ENCODE measurements at regions not wholly inside any gene's neighbourhood (a gene's known extent, or its start where the extent isn't known, plus 50 kb on each side); places are given as distances from the start of the nearest gene placed in this dataset.
"Not testable (repeated sequence)": the region's sequence is repeated elsewhere in the genome, so short reads cannot be mapped to it uniquely, and the experiment has no call there.

- DNase-seq (ENCODE audit: low read depth): no peak
- TF ChIP-seq CTCF (IDR thresholded peaks at IDR 0.05; ENCODE audit: insufficient read depth, low read depth, low read length, missing control alignments): no peak
- H3K4me3 ChIP-seq (ENCODE audit: low read length): no peak overlapping the region
These were observed 772.0 kb upstream of the CCDC179 start for GRCh38 chr11:23632293-23632692.

GRCh38 chr11:23644443-23644842 is 784.2 kb upstream of the CCDC179 start:
- DNase-seq (ENCODE audit: low read depth): no peak
- H3K4me3 ChIP-seq (ENCODE audit: low read length): no peak overlapping the region

GRCh38 chr11:23652336-23652735 is 792.1 kb upstream of the CCDC179 start:
- DNase-seq (ENCODE audit: low read depth); H3K4me3 ChIP-seq (ENCODE audit: low read length): not testable (repeated sequence)

More at GRCh38 chr11:23644443-23644842, 784.2 kb upstream of the CCDC179 start:
- TF ChIP-seq CTCF (IDR thresholded peaks at IDR 0.05; ENCODE audit: insufficient read depth, low read depth, low read length, missing control alignments): no peak

DNA sequence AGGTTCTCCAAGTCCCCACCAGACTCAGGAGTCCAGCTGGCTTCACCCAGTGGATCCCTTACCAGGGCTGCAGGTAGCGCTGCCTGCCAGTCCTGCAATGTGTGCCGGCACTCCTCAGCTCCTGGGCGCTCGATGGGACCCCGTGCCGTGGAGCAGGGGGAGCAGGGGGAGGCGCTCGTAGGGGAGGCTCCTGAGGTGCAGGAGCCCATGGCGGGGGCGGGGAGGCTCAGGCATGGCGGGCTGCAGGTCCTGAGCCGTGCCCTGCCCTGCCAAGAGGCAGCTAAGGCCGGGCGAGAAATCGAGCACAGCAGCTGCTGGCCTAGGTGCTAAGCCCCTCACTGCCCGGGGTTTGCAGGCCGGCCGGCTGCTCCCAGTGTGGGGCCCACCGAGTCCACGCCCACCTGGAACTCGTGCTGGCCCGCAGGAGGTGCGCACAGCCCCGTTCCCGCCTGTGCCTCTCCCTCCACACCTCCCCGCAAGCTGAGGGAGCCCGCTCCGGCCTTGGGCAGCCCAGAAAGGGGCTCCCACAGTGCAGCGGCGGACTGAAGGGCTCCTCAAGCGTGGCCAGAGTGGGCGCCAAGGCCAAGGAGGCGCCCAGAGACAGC is 792.9 kb upstream of the CCDC179 start:
- TF ChIP-seq CTCF (IDR thresholded peaks at IDR 0.05; ENCODE audit: insufficient read depth, low read depth, low read length, missing control alignments): no peak
- no peak overlapping the region for H3K4me3 ChIP-seq (ENCODE audit: low read length)
- no peak for DNase-seq (ENCODE audit: low read depth)

- H3K4me3 ChIP-seq (ENCODE audit: low read length): no peak overlapping the region
- DNase-seq (ENCODE audit: low read depth): no peak
- TF ChIP-seq CTCF (IDR thresholded peaks at IDR 0.05; ENCODE audit: insufficient read depth, low read depth, low read length, missing control alignments): no peak
These were observed 808.0 kb upstream of the CCDC179 start for GRCh38 chr11:23668324-23668723.

GRCh38 chr11:23673366-23673765 is 813.1 kb upstream of the CCDC179 start:
- TF ChIP-seq CTCF (IDR thresholded peaks at IDR 0.05; ENCODE audit: insufficient read depth, low read depth, low read length, missing control alignments): no peak

GRCh38 chr11:23674866-23675265 is 814.6 kb upstream of the CCDC179 start:
- no peak for TF ChIP-seq CTCF (IDR thresholded peaks at IDR 0.05; ENCODE audit: insufficient read depth, low read depth, low read length, missing control alignments)
- no peak for DNase-seq (ENCODE audit: low read depth)
- no peak overlapping the region for H3K4me3 ChIP-seq (ENCODE audit: low read length)

More at GRCh38 chr11:23673366-23673765, 813.1 kb upstream of the CCDC179 start:
- H3K4me3 ChIP-seq (ENCODE audit: low read length): no peak overlapping the region
- no peak for DNase-seq (ENCODE audit: low read depth)
